K562 (cell line): ENCODE measurements at regions not wholly inside any gene's neighbourhood (a gene's known extent, or its start where the extent isn't known, plus 50 kb on each side); places are given as distances from the start of the nearest gene placed in this dataset.

Source experiments
- ARID2 ChIP-seq: fragments of 450-650 bp; IDR thresholded peaks from 2 replicates; pipeline ENCODE4 v1.6.1; 2017; ENCODE audit warnings: antibody characterized with exemption, mild to moderate bottlenecking
- BACH1 ChIP-seq: fragments of 200-800 bp; sonication (Bioruptor generic); IDR thresholded peaks from 2 replicates; pipeline ENCODE4 v1.6.1; 2016; ENCODE audit warnings: missing genetic modification characterization, missing compliant biosample characterization
- HDAC1 ChIP-seq, 2 experiments: fragments of 450-650 bp; IDR thresholded peaks; 2 replicates each; pipeline ENCODE4 v1.6.1; 2016 to 2017; ENCODE audit warnings: inconsistent platforms in 1 of 2, mild to moderate bottlenecking in 1 of 2, moderate library complexity in 1 of 2
- HDAC3 ChIP-seq: fragments of 450-650 bp; IDR thresholded peaks from 2 replicates; pipeline ENCODE4 v1.6.1; 2018; ENCODE audit warnings: borderline replicate concordance, mild to moderate bottlenecking, moderate library complexity; ENCODE audit not compliant: partially characterized antibody
- HIVEP1 ChIP-seq: fragments of 250-450 bp; sonication (Bioruptor Pico); IDR thresholded peaks from 2 replicates; pipeline ENCODE4 v1.4.0; 2020; ENCODE audit warnings: mild to moderate bottlenecking
- KHSRP ChIP-seq: fragments of 450-650 bp; IDR thresholded peaks from 2 replicates; pipeline ENCODE4 v1.6.1; 2017
- MTA2 ChIP-seq: fragments of 450-650 bp; IDR thresholded peaks from 2 replicates; pipeline ENCODE4 v1.6.1; 2016; ENCODE audit warnings: low read depth
- NCOA1 ChIP-seq: fragments of 450-650 bp; IDR thresholded peaks from 2 replicates; pipeline ENCODE4 v1.6.1; 2016; ENCODE audit warnings: low read depth
- SAFB ChIP-seq: fragments of 200-400 bp; formaldehyde crosslinking; IDR thresholded peaks from 2 replicates; pipeline ENCODE4 v1.6.1; 2017; ENCODE audit warnings: low read depth, low read length, borderline replicate concordance
- SMAD2 ChIP-seq: fragments of 150-350 bp; IDR thresholded peaks from 2 replicates; pipeline ENCODE4 v1.6.1; 2014; ENCODE audit warnings: low read depth, mild to moderate bottlenecking, low read length
- STAT5A ChIP-seq: IDR thresholded peaks from 2 replicates; pipeline ENCODE4 v1.6.1; 2012; ENCODE audit warnings: low read length, inconsistent platforms, borderline replicate concordance
- TAF15 ChIP-seq: fragments of 200-400 bp; formaldehyde crosslinking; IDR thresholded peaks from 2 replicates; pipeline ENCODE4 v1.6.1; 2017; ENCODE audit warnings: mild to moderate bottlenecking, low read depth, low read length, moderate library complexity
- TRIM28 ChIP-seq: fragments of 450-650 bp; IDR thresholded peaks from 2 replicates; pipeline ENCODE4 v1.6.1; 2017
- ZNF644 ChIP-seq: fragments of 200-800 bp; sonication (Bioruptor generic); IDR thresholded peaks from 2 replicates; pipeline ENCODE4 v1.6.1; 2016; ENCODE audit warnings: low read depth, missing genetic modification characterization, missing compliant biosample characterization
- ZNF780A ChIP-seq: fragments of 250-450 bp; sonication (Bioruptor Pico); IDR thresholded peaks from 2 replicates; pipeline ENCODE4 v1.5.0; 2021; ENCODE audit warnings: mild to moderate bottlenecking
- TF ChIP-seq, protein P1 (sequence below): sonication (generic); formaldehyde crosslinking; IDR thresholded peaks from 2 replicates; pipeline ENCODE4 v1.5.0; 2020; ENCODE audit warnings: missing genetic modification reagents
- TF ChIP-seq, protein P2 (sequence below): IDR thresholded peaks from 3 replicates; pipeline ENCODE4 v1.6.1; 2011; ENCODE audit warnings: borderline replicate concordance, mild to moderate bottlenecking; ENCODE audit not compliant: insufficient read length, insufficient read depth
- TF ChIP-seq, protein P3 (sequence below): sonication (generic); IDR thresholded peaks from 2 replicates; pipeline ENCODE4 v1.6.1; 2016
- TF ChIP-seq, protein P4 (sequence below): fragments of 450-650 bp; IDR thresholded peaks from 2 replicates; pipeline ENCODE4 v1.7.0; 2016; ENCODE audit warnings: borderline replicate concordance
- TF ChIP-seq, protein P5 (sequence below), 2 experiments: fragments of 450-650 bp; conservative IDR thresholded peaks; 2 replicates each; pipeline ENCODE4 v1.6.1; 2017; ENCODE audit warnings: mild to moderate bottlenecking in 2 of 2, moderate library complexity in 2 of 2

DNA sequence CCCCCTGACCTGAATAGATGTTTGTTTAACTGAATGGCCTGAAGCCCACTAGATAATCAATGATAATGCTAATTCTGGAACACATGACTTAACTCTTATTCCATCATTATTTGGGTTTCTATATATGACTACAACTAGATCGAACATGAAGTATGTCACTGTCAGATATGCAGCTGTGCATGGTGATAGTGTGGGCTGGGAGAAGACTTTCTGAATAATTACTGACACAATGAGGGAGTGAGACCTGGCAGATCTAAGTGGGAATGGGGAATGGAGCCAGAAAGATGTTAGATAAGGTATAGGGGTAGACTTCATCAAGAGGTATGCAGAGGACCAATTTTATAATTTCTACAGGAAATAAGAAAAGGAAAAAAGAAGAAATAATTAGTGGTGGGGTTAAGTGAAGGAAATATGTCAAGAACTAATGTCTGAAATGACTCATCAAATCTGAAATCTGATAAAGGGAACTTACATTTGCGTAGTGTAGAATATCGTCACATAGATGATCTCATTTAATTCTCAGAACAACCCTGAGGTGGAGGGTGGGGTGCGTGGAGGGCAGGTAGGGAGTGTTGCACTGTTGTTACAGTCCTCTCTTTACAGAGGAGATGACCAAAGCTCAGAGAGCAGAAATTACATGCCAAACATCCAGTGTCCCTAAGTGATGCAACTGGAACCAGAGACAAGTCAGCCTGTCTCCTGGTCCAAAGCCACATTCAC lies 68.2 kb upstream of the EED start (continued):
- TF ChIP-seq BACH1 (peak; percentile 90), HDAC1 (IDR thresholded peaks at IDR 0.05) (peak in 1 of 2 experiments; percentile 68; a peak in 2 of 4 replicates), KHSRP (0 out of 2 replicates have a peak, but pooled peaks have one; percentile 47), NCOA1 (peak; percentile 90), ZNF780A (CRISPR knock-in tag) (no peak), TRIM28 (no peak), MTA2 (peak; percentile 78), HDAC3 (peak; percentile 83), TAF15 (no peak), SAFB (no peak), ZNF644 (tag) (no peak), STAT5A (peak; percentile 63; the same call in 1 of the 2 replicates), SMAD2 (no peak), HIVEP1 (no peak), ARID2 (no peak)
- TF ChIP-seq, protein P1, sequence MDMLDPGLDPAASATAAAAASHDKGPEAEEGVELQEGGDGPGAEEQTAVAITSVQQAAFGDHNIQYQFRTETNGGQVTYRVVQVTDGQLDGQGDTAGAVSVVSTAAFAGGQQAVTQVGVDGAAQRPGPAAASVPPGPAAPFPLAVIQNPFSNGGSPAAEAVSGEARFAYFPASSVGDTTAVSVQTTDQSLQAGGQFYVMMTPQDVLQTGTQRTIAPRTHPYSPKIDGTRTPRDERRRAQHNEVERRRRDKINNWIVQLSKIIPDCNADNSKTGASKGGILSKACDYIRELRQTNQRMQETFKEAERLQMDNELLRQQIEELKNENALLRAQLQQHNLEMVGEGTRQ (CRISPR knock-in tag): no peak
- TF ChIP-seq, protein P2, sequence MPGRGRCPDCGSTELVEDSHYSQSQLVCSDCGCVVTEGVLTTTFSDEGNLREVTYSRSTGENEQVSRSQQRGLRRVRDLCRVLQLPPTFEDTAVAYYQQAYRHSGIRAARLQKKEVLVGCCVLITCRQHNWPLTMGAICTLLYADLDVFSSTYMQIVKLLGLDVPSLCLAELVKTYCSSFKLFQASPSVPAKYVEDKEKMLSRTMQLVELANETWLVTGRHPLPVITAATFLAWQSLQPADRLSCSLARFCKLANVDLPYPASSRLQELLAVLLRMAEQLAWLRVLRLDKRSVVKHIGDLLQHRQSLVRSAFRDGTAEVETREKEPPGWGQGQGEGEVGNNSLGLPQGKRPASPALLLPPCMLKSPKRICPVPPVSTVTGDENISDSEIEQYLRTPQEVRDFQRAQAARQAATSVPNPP: no peak
- TF ChIP-seq, protein P3, sequence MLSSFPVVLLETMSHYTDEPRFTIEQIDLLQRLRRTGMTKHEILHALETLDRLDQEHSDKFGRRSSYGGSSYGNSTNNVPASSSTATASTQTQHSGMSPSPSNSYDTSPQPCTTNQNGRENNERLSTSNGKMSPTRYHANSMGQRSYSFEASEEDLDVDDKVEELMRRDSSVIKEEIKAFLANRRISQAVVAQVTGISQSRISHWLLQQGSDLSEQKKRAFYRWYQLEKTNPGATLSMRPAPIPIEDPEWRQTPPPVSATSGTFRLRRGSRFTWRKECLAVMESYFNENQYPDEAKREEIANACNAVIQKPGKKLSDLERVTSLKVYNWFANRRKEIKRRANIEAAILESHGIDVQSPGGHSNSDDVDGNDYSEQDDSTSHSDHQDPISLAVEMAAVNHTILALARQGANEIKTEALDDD: peak; percentile 51
- TF ChIP-seq, protein P4, sequence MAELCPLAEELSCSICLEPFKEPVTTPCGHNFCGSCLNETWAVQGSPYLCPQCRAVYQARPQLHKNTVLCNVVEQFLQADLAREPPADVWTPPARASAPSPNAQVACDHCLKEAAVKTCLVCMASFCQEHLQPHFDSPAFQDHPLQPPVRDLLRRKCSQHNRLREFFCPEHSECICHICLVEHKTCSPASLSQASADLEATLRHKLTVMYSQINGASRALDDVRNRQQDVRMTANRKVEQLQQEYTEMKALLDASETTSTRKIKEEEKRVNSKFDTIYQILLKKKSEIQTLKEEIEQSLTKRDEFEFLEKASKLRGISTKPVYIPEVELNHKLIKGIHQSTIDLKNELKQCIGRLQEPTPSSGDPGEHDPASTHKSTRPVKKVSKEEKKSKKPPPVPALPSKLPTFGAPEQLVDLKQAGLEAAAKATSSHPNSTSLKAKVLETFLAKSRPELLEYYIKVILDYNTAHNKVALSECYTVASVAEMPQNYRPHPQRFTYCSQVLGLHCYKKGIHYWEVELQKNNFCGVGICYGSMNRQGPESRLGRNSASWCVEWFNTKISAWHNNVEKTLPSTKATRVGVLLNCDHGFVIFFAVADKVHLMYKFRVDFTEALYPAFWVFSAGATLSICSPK: no peak
- TF ChIP-seq, protein P5, sequence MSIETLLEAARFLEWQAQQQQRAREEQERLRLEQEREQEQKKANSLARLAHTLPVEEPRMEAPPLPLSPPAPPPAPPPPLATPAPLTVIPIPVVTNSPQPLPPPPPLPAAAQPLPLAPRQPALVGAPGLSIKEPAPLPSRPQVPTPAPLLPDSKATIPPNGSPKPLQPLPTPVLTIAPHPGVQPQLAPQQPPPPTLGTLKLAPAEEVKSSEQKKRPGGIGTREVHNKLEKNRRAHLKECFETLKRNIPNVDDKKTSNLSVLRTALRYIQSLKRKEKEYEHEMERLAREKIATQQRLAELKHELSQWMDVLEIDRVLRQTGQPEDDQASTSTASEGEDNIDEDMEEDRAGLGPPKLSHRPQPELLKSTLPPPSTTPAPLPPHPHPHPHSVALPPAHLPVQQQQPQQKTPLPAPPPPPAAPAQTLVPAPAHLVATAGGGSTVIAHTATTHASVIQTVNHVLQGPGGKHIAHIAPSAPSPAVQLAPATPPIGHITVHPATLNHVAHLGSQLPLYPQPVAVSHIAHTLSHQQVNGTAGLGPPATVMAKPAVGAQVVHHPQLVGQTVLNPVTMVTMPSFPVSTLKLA (conservative IDR thresholded peaks at IDR 0.05): peak; percentile 47 to 51; a peak in 1 of 4 replicates
